ENCODE measurements at regions not wholly inside any gene's neighbourhood (a gene's known extent, or its start where the extent isn't known, plus 50 kb on each side); places are given as distances from the start of the nearest gene placed in this dataset.

DNA sequence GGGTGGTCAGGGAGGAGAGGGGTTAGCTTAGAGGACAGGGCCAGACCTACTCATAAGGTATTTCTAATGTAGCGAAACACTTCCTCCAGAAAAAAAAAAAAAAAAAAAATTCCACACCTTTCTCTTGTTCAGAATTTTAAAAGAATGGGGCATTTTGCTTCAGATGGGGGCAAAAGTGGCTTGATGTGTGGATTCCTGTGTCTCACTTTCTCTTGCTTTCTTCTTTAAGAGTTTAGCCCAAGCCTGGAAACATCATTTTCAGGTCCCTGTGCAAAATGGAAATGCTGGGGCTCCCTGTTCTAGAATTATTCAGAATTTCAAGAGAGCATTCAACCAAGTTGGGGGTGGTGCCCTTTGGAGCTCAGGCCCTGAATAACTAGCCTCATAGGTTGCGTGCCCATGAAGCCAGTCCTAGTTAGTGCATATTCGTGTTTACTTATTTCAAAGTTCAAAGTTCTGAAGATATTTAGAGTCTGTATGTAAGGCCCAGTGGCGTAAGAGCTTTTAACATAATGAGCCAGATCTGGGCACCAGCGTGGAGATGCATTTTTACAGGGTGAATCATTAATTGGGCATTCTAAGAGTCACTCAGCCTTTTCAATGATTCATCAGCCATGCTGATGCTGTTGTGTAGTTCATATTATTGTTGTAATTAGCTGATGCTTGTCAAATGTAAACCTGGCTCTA, 104.5 kb downstream of the RPLP1 start:
- H3K9me3 ChIP-seq (ENCODE audit: severe bottlenecking), result no peaks in the 10 kb centered on the region
- H3K27ac ChIP-seq, result no peak overlapping the region
- H3K27me3 ChIP-seq (ENCODE audit: insufficient read depth, low read depth, severe bottlenecking), result no peaks in the 10 kb centered on the region
- no peak for DNase-seq
- no peak overlapping the region for H3K4me3 ChIP-seq (ENCODE audit: low read depth, low read length)
- TF ChIP-seq, protein P1, sequence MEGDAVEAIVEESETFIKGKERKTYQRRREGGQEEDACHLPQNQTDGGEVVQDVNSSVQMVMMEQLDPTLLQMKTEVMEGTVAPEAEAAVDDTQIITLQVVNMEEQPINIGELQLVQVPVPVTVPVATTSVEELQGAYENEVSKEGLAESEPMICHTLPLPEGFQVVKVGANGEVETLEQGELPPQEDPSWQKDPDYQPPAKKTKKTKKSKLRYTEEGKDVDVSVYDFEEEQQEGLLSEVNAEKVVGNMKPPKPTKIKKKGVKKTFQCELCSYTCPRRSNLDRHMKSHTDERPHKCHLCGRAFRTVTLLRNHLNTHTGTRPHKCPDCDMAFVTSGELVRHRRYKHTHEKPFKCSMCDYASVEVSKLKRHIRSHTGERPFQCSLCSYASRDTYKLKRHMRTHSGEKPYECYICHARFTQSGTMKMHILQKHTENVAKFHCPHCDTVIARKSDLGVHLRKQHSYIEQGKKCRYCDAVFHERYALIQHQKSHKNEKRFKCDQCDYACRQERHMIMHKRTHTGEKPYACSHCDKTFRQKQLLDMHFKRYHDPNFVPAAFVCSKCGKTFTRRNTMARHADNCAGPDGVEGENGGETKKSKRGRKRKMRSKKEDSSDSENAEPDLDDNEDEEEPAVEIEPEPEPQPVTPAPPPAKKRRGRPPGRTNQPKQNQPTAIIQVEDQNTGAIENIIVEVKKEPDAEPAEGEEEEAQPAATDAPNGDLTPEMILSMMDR (IDR thresholded peaks at IDR 0.05; ENCODE audit: low read depth, low read length), result no peak
- H3K36me3 ChIP-seq, result no peaks in the 10 kb centered on the region

DNA sequence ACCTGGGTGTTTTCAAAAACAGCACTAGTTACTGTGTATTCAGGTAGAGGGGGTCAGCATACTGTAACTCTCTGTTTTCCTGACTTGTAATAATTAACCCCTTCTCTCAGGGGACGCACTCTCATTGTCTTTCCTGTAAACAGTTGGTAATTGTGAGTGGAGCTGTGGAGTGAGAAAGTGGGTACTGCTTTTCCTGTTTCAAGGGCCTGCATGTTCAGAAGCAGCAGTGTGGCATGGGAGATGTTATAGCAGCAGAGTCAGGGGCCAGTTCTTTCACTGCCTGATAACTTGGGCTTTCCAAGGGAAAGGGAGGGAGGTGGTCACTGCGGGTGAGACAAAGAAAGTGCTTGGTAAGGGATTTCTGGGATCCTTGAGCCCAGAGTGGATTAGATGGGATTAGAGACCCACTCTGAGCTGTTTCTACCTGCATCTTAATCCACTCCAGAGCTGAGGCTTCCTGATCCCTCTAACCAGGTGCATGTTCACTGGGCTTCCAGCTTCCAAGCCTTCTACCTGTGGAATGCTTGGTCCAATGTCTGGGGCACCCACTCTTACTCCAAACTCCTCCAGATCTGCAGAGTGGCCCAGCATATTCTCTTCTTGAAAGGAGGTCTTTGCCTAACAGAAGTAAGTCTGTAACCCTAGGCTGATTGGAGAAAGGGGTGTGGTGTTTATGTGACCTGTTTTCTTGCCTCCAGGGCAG, 105.2 kb downstream of the RPLP1 start:
- peak; percentile 66 for DNase-seq
- Histone ChIP-seq H3K4me3 (ENCODE audit: low read depth, low read length) (no peak overlapping the region), H3K9me3 (ENCODE audit: severe bottlenecking) (no peaks in the 10 kb centered on the region), H3K36me3 (no peaks in the 10 kb centered on the region), H3K27ac (no peak overlapping the region), H3K27me3 (ENCODE audit: insufficient read depth, low read depth, severe bottlenecking) (no peaks in the 10 kb centered on the region)
- TF ChIP-seq, protein P1 (IDR thresholded peaks at IDR 0.05; ENCODE audit: low read depth, low read length), result no peak

DNA sequence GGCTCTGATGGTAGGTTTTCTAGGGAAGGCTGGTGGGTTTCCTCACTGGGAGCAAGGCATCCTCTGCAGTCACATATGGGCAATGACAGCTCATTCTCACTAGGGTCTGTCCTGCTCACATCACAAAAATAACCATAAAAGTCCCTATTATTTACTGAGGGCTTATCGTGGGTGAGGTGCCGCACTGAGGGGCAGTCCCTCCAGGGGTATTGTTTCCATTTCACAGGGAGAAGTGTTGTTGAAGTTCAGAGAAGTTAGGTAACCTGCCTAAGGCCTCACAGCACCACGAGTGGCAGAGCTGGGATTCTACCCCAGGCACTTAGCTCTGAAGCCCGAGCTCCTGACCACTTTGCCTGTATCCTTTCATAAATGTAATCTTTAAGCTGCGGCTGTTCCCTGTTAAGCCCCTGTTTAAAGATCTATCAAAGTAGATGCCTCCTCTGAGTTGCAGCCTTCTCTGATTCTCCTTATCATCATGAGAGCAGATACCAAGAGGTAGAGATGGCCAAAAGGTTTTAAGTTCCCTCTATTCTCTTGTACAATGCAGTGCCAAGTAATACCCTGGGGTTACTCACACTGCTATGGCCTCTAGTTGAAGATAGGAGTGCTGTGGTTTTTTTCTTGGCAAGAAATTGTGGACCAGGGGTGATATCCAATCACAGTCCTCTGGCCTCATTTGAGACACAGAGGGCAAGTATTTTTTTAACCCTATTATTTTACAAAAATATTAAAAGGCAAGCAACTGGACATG, 107.0 kb downstream of the RPLP1 start:
- Histone ChIP-seq H3K27me3 (ENCODE audit: insufficient read depth, low read depth, severe bottlenecking) (no peaks in the 10 kb centered on the region), H3K4me3 (ENCODE audit: low read depth, low read length) (no peak overlapping the region), H3K36me3 (no peaks in the 10 kb centered on the region), H3K9me3 (ENCODE audit: severe bottlenecking) (no peaks in the 10 kb centered on the region), H3K27ac (no peak overlapping the region)
- no peak for DNase-seq
- TF ChIP-seq, protein P1 (IDR thresholded peaks at IDR 0.05; ENCODE audit: low read depth, low read length), result no peak

DNA sequence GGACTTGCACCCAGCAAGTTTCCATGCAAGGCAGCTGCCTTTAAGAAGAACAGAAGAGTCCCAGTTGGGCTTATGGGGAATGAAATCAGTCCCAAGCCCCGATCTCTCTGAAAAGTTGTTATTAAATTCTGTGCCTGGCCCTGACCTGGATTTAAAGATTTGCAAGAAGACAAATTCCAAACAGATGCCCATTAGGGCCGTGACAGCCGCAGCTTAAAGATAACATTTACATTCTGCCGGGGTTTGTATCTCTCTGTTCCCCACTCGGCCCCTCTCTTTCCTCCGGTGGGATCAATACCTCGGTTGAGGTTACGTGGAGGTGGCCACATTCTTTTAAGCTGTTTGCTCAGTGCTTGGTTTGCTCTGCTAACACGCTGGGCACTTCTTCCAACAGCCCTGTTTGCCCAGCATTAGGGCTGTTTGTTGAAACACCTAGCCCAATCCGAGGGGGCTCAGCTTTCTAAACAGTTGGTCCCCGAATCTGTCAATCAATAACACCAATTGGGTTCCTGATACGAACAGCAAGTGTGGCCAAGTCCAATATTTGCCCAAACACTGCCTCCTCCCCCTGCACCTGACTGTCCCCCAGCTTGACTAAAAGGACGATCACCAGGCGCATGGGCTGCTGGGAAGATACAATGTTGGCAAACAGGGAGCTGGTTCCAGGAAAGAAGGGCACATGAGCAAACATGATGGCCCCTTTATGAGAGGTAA, 108.6 kb downstream of the RPLP1 start:
- Histone ChIP-seq H3K36me3 (no peaks in the 10 kb centered on the region), H3K27ac (no peak overlapping the region), H3K27me3 (ENCODE audit: insufficient read depth, low read depth, severe bottlenecking) (no peaks in the 10 kb centered on the region), H3K4me3 (ENCODE audit: low read depth, low read length) (no peak overlapping the region), H3K9me3 (ENCODE audit: severe bottlenecking) (no peaks in the 10 kb centered on the region)
- DNase-seq, result no peak
- TF ChIP-seq, protein P1 (IDR thresholded peaks at IDR 0.05; ENCODE audit: low read depth, low read length), result no peak

DNA sequence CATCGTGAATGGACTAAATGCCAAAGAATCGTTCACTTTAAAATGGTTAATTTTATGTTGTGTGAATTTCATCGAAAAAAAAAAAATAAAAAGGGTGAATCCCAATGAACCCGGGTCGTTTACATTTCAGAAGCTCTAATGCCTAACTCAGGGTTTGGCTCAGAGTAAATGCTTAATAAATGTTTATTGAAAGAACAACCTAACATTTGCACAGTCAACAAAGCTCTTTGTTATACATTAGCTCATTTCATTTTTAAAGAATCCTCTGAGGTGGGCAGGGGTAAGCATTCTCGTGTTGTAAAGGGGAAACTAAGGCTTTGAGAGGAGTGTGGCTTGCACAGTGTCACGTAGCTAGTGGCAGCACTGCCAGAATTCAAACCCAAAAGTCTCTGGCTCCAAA, 109.5 kb downstream of the RPLP1 start:
- H3K4me3 ChIP-seq (ENCODE audit: low read depth, low read length), result no peak overlapping the region
- no peak overlapping the region for H3K27ac ChIP-seq
- no peak for DNase-seq
- TF ChIP-seq, protein P1 (IDR thresholded peaks at IDR 0.05; ENCODE audit: low read depth, low read length), result no peak
- no peaks in the 10 kb centered on the region for H3K27me3 ChIP-seq (ENCODE audit: insufficient read depth, low read depth, severe bottlenecking)
- no peaks in the 10 kb centered on the region for H3K36me3 ChIP-seq
- no peaks in the 10 kb centered on the region for H3K9me3 ChIP-seq (ENCODE audit: severe bottlenecking)

Data from WERI-Rb-1 (cell line).